ENCODE measurements at regions not wholly inside any gene's neighbourhood (a gene's known extent, or its start where the extent isn't known, plus 50 kb on each side); places are given as distances from the start of the nearest gene placed in this dataset.
"Not testable (repeated sequence)": the region's sequence is repeated elsewhere in the genome, so short reads cannot be mapped to it uniquely, and the experiment has no call there.

DNA sequence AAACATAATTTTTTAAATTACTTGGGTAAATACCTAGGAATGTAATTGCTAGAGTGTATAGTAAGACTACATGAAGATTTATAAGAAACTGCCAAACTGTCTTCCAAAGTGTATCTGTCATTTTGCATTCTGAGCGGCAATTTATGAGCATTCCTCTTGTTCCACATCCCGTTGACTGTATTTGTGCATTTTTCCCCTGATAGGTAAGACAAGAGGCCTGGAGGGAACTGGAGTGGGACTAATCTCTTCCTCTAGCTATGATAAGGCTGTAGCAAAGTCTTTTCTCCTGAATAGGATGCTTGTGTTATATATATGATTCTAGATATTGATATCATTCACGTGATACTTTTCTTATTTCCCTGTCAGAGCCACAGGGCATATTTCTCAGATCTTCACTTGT, 1557.5 kb downstream of the GRIK2 start:
- DNase-seq (ENCODE audit: low read depth) = no peak

DNA sequence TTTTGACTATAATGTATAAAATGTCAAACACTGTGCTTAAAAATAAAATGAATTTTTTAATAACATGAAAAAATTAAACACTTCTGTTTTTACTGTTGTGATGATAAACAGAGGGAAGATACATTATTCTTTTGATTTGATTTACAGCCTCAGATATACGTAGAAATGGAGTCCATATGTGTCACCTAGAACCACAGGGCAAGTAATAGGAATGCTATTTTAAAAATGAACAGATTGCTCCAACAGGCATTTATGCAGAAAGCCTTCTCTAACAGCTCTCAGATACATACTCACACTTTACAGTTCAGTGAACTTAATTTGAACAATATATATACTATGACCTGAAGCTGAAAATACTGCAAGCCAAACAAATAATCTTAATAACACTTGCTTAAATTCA, 1551.0 kb downstream of the GRIK2 start:
- DNase-seq (ENCODE audit: low read depth) = no peak

DNA sequence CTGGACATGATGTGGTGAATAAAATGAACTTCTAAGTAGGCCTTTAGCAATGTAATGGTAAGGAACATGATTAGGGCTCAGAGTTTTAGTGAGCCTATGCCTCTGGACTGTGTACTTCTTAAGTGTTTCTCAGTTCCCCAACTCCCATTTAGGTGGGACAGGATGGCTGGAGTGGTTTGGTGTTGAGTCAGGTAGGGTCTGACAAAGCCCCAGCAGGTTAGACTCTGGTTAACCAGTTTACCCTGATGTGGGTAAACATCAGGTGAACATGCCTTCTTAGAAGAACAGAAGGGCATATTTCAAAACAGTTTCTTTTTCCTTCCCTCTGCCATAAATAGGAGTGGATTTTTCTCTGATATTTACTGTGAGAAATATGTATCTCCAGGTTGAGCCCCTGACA, 1548.7 kb downstream of the GRIK2 start:
- no peak for DNase-seq (ENCODE audit: low read depth)

DNA sequence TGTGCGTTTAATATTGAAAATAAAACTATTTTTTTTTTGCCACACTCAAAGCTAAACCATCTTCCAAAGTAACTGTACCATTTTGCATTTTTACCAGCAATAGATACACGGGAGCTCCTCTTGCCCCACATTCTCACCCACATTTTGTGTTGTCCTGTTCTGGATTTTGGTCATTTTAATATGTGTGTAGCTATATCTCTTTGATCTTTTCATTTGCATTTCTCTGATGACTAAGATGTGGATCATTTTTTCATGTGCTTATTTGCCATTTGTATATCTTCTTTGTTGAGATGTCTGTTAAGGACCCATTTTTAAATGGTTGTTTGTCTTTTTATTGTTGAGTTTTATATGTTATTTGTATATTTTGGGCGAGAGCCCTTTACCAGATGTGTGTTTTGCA, 1543.5 kb downstream of the GRIK2 start:
- no peak for DNase-seq (ENCODE audit: low read depth)

DNA sequence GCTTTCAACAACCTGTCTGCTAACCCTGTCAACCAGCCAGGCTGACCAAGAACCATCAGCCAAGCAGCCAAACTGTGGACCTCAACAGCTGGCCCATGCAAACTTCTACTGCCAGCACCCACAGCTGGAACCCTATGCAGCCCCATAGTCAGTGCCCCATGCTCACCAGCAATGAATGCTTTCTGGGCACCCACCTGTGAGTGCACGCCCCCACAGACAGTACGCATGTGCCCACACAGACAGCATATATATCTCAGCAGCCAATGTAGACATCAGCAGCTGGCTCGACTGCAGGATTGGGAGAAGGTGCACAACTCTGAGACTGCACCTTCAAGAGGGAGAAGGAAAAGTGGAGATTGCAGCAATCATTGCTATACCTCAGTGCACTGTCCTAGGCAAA, 1534.6 kb downstream of the GRIK2 start:
- no peak for DNase-seq (ENCODE audit: low read depth)

DNA sequence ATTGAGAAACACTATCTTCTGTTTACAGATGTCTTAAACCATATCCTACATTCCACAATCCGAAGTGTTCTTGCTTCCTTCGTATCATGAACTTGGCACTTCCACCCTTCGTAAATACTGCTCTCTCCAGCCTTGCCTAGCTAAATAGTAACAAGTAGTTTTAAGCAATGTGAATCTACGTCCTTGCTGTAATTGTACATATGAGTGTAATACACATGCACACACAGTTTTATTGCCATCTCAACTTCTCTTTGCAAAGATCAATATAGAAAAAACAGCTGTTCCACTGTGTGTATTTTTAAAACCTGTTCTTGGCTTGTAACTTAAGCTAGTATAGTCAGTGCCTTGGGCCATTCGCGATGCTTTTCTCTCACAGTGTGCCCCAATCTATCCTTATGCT, 1524.7 kb downstream of the GRIK2 start:
- DNase-seq (ENCODE audit: low read depth) = no peak

DNA sequence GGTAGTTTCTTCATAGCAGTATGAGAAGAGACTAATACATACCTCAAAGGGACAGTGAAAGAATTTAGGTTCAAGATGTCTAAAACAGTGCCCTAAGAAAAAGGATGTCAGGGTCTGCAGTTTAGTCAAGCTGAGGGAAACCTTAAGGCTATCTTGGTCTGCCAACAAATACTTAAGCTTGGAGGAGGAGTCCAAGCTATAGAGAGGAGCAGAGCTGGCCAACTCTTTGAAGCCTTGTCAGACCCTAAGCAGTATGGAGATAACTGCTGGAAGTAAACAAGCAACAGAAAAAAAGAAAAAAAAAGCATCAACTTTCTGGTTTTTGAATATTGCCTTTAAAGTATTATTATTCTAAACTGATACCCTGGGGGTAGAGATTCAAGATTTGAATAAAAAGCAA, 1518.1 kb downstream of the GRIK2 start:
- DNase-seq (ENCODE audit: low read depth) = no peak

DNA sequence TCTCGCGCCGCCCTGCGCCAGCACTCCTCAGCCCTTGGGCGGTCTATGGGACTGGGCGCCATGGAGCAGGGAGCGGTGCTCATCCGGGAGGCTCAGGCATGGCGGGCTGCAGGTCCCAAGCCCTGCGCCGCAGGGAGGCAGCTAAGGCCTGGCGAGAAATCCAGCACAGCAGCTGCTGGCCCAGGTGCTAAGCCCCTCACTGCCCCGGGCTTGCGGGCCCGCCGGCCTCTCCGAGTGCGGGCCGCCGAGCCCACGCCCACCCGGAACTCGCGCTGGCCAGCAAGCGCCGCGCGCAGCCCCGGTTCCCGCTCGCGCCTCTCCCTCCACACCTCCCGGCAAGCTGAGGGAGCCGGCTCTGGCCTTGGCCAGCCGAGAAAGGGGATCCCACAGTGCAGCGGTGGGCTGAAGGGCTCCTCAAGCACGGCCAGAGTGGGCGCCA, 1517.2 kb downstream of the GRIK2 start:
- DNase-seq (ENCODE audit: low read depth) = not testable (repeated sequence)

DNA sequence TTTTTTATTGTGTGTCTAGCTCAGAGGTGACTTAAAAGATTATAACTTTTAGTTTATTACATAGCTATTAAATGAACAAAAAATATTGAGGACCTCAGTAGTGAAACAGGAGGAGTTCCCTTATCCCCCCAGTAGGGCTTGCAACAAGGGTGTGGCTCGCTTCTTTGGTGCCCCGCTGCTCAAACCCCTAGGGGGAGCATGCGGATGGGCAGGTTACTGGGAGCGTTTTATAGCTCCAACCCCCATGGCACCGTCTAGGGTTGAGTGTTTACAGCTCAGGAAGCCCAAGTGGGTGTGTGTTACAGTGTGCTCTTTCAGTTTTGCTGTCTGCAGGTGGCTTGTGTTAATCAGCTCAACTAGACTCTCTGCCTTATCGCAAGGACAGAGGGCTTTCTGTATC, 1513.7 kb downstream of the GRIK2 start:
- no peak for DNase-seq (ENCODE audit: low read depth)

DNA sequence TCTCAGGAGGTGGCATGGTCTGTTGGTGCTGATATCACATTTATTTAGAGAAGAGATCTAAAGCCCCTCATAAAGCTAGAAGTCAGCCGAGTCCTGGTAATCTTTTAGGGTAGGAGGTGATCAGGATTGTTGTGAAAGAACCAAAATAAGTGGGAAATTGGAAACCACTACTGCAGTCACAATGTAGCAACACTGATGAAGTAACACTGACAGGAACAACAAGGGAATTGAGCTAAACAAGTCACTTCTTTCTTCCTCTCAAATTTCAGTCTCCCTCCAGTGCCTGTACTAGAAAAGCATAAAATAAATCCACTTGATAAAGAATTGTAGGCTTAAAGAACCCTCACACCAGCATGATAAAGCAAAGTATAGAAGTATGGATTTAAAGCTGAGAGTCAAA, 1509.0 kb downstream of the GRIK2 start:
- no peak for DNase-seq (ENCODE audit: low read depth)

DNA sequence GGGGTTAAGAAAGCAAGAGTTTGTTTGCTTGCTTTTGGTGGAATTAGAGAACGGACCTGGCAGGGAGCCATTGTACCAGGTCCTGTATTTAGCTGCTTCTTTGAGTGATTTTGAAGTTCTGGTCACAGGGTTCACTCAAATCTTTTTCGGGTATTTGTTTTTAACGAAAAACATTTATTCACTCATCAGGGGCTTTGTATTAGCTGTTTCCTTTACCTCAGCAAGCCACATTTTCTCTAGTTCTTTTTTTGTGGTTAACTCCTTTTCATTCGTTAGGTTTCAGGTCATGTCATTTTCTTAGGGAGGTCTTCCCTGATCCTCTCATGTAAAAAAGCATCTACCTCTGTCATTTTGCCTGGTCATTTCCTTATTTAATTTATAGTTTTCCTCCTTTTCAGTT, 1502.2 kb downstream of the GRIK2 start:
- DNase-seq (ENCODE audit: low read depth) = no peak

DNA sequence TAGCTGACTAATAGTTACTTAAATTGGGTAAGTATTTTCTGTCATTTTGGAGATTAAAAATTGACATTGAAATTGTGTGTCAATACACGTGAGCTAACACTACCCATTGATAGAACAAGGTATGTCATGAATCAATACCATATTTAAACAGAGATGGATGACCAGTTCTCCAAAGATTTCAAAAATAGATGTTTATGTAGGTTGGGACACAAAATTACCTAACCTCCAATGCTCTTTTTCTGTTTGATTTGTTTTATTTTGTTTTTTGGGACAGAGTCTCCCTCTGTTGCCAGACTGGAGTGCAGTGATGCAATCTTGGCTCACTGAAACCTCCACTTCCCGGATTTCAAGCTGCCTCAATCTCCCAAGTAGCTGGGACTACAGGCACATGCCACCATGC, 1491.7 kb downstream of the GRIK2 start:
- no peak for DNase-seq (ENCODE audit: low read depth)

DNA sequence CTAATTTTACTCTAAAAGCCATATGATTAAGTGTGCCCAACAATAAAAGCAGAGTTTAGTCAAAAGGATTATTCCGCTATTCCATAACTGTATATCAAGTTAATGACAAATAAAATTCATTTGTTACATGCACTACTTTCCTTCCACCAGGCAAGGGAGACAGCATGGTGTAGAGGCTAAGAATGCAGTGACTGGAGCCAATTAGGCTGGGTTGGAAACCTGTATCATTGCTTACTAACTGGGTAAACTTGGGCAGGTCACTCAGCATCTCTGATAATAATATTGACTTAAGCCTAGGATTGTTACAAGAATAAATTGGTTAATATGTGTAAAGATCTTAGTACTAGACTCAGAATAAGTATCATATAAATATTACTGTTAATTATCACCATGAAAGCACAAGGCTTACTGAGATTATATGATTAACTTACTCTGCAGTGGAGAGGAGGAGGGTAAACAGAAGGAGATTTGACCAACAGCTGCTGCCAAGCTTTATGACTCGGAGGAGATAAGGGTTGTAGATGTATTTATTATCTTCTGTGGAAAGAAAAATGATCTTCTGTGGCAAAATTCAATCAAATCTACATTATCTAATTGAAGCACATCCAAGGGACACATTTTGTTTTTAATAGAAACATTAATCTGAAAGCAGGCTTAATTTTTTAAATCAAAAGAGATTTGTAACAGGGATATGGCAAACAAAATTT, 1459.9 kb downstream of the GRIK2 start:
- no peak for DNase-seq (ENCODE audit: low read depth)

DNA sequence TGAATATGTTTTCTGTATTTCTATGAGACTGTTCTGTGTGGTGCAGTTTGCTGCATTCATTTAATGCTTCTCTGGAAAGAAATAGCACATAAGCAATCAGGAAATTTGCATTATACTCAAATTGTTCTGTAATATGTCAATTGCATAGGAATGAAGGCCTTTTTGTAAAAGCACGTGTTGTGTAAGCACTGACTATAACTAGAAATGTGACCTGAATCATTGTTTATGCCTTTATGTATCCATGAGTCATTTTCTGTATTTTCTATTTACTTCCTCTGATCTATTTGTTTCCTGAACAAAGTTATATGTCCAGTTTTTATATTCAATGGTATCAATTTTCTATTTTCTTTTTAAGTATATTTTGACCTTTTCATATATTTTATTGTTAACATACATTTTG, 1455.3 kb downstream of the GRIK2 start:
- DNase-seq (ENCODE audit: low read depth) = no peak

DNA sequence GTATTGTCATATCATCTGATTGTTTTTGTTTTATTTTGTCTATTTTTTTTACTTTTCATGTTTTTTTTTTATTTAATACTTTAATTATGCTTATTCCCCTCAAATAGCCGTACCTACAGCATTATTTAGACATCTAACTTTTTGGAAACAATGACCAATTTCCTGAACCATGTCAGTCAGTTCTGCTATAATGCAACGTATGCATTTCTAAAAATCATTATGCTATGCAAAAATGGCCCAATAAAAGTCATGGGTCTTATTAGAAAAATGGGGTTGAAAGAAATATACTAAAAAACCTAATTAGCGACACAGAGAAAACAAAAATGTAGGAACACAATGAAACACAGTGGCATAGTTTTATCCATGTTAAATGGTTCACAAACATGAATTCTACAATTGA, 1454.7 kb downstream of the GRIK2 start:
- DNase-seq (ENCODE audit: low read depth) = no peak

DNA sequence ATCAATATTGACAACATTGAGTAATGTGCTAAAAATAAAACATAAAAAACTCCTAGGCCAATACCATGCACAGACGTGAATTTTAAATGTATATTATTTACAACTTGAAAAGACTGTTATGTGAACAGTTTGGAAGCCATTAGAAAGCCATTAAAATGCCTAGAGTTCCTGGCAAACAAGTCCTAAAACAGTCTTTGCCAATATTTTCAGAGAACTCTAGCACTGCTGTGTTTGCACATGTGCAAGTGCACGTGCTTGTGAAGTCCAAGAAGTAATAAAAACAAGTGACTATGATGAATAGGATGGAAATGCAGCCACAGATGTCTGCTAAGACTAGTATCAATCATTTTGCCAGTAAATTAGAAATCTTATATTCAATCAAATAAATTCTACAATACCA, 1447.6 kb downstream of the GRIK2 start:
- no peak for DNase-seq (ENCODE audit: low read depth)

DNA sequence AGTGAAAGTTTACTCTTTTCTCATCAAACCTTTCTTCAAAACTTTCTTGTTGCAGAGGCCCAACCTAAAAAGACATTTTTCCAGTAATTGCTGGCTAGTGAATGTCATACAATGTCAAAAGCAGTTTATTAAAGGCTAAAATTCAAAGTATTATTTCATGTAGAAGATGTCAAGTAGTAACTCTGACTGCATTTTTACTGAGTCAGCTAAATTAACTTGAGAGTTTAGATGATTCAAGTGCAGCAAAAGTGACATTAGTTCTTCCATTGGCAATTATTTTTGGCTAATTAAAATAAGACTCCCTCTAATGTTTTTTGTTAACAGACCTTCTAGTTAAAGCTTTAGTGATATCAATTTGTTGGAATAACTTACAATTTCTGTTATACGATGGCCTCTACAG, 1438.5 kb downstream of the GRIK2 start:
- DNase-seq (ENCODE audit: low read depth) = no peak

DNA sequence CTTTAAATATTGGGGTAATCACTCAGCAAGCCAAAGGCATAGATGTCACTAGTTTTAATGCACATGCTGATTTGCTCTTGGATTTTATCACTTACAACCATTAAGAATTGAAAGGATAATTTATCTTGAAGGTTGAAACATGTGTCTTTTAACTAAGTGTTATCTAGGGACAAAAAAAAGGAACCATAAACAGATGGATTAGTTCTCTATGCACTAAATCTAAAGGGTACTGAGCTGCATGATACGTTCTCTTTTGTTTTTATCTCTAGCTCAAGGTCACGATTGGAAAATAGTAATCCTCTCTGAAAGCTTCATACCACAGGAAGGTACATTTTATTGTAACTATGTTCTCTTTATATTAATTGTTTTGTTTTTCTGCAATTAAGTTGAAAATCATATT, 1426.6 kb downstream of the GRIK2 start:
- DNase-seq (ENCODE audit: low read depth) = no peak

DNA sequence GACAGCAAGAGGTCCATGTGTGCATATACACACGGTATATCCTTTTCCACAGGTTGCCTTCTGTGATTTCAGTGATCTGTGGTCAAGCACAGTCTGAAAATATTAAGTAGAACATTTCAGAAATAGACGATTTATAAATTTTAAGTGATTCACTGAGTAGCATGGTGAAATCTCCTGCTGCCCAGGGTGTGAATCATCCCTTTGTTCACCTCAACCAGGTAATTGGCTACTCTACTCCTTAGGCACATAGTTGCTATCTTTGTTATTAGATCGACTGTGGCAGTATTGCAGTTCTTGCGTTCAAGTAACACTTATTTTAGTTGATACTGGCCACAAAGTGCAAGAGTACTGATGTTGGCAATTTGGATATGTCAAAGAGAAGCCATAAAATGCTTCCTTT, 1421.7 kb downstream of the GRIK2 start:
- no peak for DNase-seq (ENCODE audit: low read depth)

DNA sequence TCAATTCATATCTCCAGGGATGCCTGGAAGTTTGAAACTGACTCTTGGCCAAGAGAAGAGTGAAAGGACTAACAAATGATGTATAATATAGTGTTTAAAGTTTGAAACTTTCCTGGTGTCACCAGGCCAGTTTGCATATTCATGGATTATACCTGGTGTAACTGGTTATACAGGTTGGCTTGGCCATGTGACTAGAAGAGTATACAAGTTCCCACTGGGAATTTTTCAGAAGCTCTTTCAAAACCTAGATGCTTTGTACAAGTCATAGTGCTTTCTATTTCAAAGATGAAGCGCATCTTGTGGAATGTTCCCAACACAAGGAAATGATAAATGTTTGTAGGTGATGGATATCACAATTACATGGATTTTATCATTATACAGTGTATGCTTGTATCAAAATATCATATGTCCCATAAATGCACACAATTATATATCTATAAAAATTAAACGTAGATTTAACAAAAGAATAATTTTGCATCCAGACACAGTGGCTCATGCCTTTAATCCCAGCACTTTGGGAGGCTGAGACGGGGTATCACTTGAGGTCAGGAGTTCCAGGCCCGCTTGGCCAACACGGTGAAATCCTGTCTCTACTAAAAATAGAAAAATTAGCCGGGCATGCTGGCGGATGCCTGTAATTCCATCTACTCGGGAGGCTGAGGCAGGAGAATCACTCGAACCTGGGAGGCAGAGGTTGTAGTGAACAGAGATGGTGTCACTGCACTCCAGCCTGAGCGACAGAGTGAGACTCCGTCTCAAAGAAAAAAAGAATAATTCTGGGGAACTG, 1420.2 kb downstream of the GRIK2 start:
- DNase-seq (ENCODE audit: low read depth) = no peak

DNA sequence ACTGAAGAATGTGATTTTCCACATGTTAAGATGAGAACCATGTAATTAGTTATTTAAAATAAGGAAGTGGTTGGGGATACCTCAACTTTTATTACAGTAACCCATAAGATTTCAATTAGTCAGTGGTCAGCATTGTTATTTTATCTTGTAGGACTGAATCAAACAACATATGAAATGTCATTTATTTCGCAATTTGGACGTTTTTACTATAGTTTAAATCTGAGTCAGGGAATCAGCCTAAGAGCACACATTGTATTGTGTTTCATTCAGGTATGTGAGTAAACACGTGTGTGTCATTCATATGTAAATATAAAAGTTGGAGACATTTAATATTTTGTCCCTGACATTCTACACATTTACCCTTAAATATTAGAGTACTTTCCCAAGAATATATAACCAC, 1418.7 kb downstream of the GRIK2 start:
- no peak for DNase-seq (ENCODE audit: low read depth)

DNA sequence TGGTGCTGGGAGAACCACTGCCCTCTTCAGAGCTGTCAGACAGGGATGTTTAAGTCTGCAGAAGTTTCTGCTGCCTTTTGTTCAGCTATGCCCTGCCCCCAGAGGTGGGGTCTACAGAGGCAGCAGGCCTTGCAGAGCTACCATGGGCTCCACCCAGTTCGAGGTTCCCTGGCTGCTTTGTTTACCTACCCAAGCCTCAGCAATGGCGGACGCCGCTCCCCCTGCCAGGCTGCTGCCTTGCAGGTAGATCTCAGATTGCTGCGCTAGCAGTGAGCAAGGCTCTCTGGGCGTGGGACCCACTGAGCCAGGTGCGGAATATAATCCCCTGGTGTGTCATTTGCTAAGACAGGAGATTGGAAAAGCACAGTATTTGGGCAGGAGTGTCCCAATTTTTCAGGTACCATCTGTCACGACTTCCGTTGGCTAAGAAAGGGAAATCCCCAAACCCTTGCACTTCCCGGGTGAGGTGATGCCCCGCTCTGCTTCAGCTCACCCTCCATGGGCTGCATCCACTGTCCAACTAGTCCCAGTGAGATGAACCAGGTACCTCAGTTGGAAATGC, 1415.5 kb downstream of the GRIK2 start:
- not testable (repeated sequence) for DNase-seq (ENCODE audit: low read depth)

DNA sequence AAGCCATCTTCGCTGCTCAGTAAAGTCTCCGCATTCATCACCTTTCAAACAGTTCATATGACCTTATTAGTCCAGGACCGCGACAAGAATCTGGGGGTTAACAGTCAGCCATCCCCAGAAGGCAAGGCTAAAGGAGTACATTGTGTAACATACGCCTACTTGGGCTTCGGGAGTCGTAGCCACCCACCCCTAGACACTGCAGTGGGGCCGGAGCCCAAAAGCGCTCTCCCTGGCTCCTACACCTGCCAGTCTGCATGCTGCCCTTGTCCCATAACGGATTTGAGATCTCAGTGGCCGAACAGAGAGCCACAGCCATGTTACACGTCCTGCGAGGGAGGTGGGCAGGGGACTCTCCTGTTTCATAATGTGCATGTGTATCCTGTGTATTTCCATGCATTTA, 1405.5 kb downstream of the GRIK2 start:
- DNase-seq (ENCODE audit: low read depth) = no peak
